ENCODE measurements at regions not wholly inside any gene's neighbourhood (a gene's known extent, or its start where the extent isn't known, plus 50 kb on each side); places are given as distances from the start of the nearest gene placed in this dataset.
A peak's percentile ranks its signal among the peaks of the same experiment; 100 is the strongest.

DNA sequence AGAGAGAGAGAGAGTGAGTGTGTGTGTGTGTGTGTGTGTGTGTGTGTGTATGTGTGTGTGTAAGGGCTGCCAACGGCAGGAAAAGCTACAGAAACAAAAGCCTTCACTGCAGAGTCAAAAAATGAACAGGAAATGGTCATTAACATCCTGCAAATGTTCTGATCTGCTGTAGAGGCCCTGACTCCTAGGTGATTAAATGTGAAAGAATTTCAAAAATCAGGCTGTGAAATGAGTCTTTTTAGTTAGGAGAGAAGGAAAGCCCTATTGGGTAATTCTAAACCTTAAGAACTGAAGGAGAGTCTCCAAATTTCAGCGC, 166.5 kb upstream of the MYLIP start (continued):
- 0 out of 2 replicates have a peak, but pooled peaks have one; percentile 11 for TF ChIP-seq ZNF592 (IDR thresholded peaks at IDR 0.05)
- TF ChIP-seq TCF7 (IDR thresholded peaks at IDR 0.05; ENCODE audit: borderline replicate concordance), result no peak; the same call in 1 of the 2 replicates
- peak; percentile 88 to 94; a peak in 3 of 4 replicates for TF ChIP-seq IKZF2 (IDR thresholded peaks at IDR 0.05)
- no peak for TF ChIP-seq ZSCAN29 (IDR thresholded peaks at IDR 0.05)
- TF ChIP-seq MTA3 (IDR thresholded peaks at IDR 0.05; ENCODE audit: borderline replicate concordance, low read length), result peak; percentile 86; the same call in 1 of the 2 replicates
- peak; percentile 61; the same call in 1 of the 2 replicates for TF ChIP-seq FOXM1 (IDR thresholded peaks at IDR 0.05; ENCODE audit: low read depth, low read length)
- TF ChIP-seq HDGF (IDR thresholded peaks at IDR 0.05), result peak; percentile 90
- no peak for TF ChIP-seq SPI1 (IDR thresholded peaks at IDR 0.05; ENCODE audit: borderline replicate concordance, insufficient read depth, low read depth, low read length)
- peak; percentile 73 for TF ChIP-seq IKZF1 (conservative IDR thresholded peaks at IDR 0.05)
- 0 out of 2 replicates have a peak, but pooled peaks have one; percentile 31 for TF ChIP-seq PAX5 (IDR thresholded peaks at IDR 0.05; ENCODE audit: borderline replicate concordance, low read depth, low read length)
- no peak for TF ChIP-seq FOS (IDR thresholded peaks at IDR 0.05; ENCODE audit: borderline replicate concordance, extremely low read depth, insufficient read length)
- peak; percentile 70 for TF ChIP-seq GABPA (IDR thresholded peaks at IDR 0.05; ENCODE audit: low read depth)
- TF ChIP-seq NFIC (IDR thresholded peaks at IDR 0.05; ENCODE audit: low read depth, low read length), result peak; percentile 82
- TF ChIP-seq, protein P1, sequence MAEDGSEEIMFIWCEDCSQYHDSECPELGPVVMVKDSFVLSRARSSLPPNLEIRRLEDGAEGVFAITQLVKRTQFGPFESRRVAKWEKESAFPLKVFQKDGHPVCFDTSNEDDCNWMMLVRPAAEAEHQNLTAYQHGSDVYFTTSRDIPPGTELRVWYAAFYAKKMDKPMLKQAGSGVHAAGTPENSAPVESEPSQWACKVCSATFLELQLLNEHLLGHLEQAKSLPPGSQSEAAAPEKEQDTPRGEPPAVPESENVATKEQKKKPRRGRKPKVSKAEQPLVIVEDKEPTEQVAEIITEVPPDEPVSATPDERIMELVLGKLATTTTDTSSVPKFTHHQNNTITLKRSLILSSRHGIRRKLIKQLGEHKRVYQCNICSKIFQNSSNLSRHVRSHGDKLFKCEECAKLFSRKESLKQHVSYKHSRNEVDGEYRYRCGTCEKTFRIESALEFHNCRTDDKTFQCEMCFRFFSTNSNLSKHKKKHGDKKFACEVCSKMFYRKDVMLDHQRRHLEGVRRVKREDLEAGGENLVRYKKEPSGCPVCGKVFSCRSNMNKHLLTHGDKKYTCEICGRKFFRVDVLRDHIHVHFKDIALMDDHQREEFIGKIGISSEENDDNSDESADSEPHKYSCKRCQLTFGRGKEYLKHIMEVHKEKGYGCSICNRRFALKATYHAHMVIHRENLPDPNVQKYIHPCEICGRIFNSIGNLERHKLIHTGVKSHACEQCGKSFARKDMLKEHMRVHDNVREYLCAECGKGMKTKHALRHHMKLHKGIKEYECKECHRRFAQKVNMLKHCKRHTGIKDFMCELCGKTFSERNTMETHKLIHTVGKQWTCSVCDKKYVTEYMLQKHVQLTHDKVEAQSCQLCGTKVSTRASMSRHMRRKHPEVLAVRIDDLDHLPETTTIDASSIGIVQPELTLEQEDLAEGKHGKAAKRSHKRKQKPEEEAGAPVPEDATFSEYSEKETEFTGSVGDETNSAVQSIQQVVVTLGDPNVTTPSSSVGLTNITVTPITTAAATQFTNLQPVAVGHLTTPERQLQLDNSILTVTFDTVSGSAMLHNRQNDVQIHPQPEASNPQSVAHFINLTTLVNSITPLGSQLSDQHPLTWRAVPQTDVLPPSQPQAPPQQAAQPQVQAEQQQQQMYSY (CRISPR knock-in tag; IDR thresholded peaks at IDR 0.05), result no peak
- peak; percentile 83 for TF ChIP-seq EED (IDR thresholded peaks at IDR 0.05; ENCODE audit: low read depth)
- 0 out of 2 replicates have a peak, but pooled peaks have one; percentile 32 for TF ChIP-seq CBX5 (IDR thresholded peaks at IDR 0.05; ENCODE audit: low read depth)
- no peak for TF ChIP-seq CBFB (IDR thresholded peaks at IDR 0.05; ENCODE audit: low read depth)
- TF ChIP-seq ATF7 (IDR thresholded peaks at IDR 0.05; ENCODE audit: low read depth), result peak; percentile 53
- no peak for TF ChIP-seq MXI1 (IDR thresholded peaks at IDR 0.05; ENCODE audit: low read depth, low read length)
- 0 out of 2 replicates have a peak, but pooled peaks have one; percentile 62 for TF ChIP-seq CREM (IDR thresholded peaks at IDR 0.05; ENCODE audit: low read depth)
- no peak for TF ChIP-seq ASH2L (IDR thresholded peaks at IDR 0.05; ENCODE audit: borderline replicate concordance, low read depth)

Data from GM12878 (cell line).